AG08395 (cell line): ENCODE measurements at regions not wholly inside any gene's neighbourhood (a gene's known extent, or its start where the extent isn't known, plus 50 kb on each side); places are given as distances from the start of the nearest gene placed in this dataset.
A peak's percentile ranks its signal among the peaks of the same experiment; 100 is the strongest.

ENCODE experiments used
- DNase-seq: peaks from one replicate; pipeline ENCODE4 v3.0.0; 2012; ENCODE audit warnings: mixed read lengths, low spot score

GRCh38 chr3:8255725-8256124, 245.9 kb upstream of the LMCD1 start:
- DNase-seq = no peak

- no peak for DNase-seq
Measured at GRCh38 chr3:8256441-8257071, 245.1 kb upstream of the LMCD1 start.

- no peak for DNase-seq
Measured at GRCh38 chr3:8261018-8261417, 240.6 kb upstream of the LMCD1 start.

GRCh38 chr3:8266730-8267131, 234.9 kb upstream of the LMCD1 start:
- no peak for DNase-seq

GRCh38 chr3:8273479-8273878, 228.1 kb upstream of the LMCD1 start:
- no peak for DNase-seq

GRCh38 chr3:8276056-8276455, 225.6 kb upstream of the LMCD1 start:
- no peak for DNase-seq

- DNase-seq = no peak
Measured at GRCh38 chr3:8276506-8276905, 225.1 kb upstream of the LMCD1 start.

GRCh38 chr3:8278448-8278847, 223.2 kb upstream of the LMCD1 start:
- no peak for DNase-seq

- no peak for DNase-seq
Measured at GRCh38 chr3:8279476-8279875, 222.1 kb upstream of the LMCD1 start.

- DNase-seq = no peak
Measured at GRCh38 chr3:8279886-8280550, 221.6 kb upstream of the LMCD1 start.

GRCh38 chr3:8282541-8283165, 219.0 kb upstream of the LMCD1 start:
- no peak for DNase-seq

GRCh38 chr3:8283193-8283592, 218.4 kb upstream of the LMCD1 start:
- no peak for DNase-seq

- no peak for DNase-seq
Measured at GRCh38 chr3:8286086-8286485, 215.5 kb upstream of the LMCD1 start.

- DNase-seq = no peak
Measured at GRCh38 chr3:8286749-8287148, 214.9 kb upstream of the LMCD1 start.

GRCh38 chr3:8290611-8291010, 211.0 kb upstream of the LMCD1 start:
- no peak for DNase-seq

GRCh38 chr3:8296461-8296860, 205.2 kb upstream of the LMCD1 start:
- DNase-seq = no peak

GRCh38 chr3:8298021-8298954, 203.3 kb upstream of the LMCD1 start:
- DNase-seq = no peak

- DNase-seq = peak; percentile 71
Measured at GRCh38 chr3:8301977-8302735, 199.5 kb upstream of the LMCD1 start.

- no peak for DNase-seq
Measured at GRCh38 chr3:8303466-8303865, 198.2 kb upstream of the LMCD1 start.

GRCh38 chr3:8305371-8305770, 196.3 kb upstream of the LMCD1 start:
- no peak for DNase-seq

GRCh38 chr3:8307545-8308110, 194.0 kb upstream of the LMCD1 start:
- DNase-seq = no peak
